Astrocyte of the cerebellum (primary cell): ENCODE measurements at regions not wholly inside any gene's neighbourhood (a gene's known extent, or its start where the extent isn't known, plus 50 kb on each side); places are given as distances from the start of the nearest gene placed in this dataset.

Source experiments
- DNase-seq: peaks from one replicate; pipeline ENCODE4 v3.0.0-alpha.2; 2011; ENCODE audit warnings: low read depth
- H3K4me3 ChIP-seq: 2 replicates; pipeline ENCODE4 v1.5.1; 2011; ENCODE audit warnings: mild to moderate bottlenecking, low read depth, low read length, moderate library complexity
- CTCF ChIP-seq: IDR thresholded peaks from 2 replicates; pipeline ENCODE4 v1.5.1; 2012; ENCODE audit warnings: low read length, low read depth, moderate library complexity, mild to moderate bottlenecking; ENCODE audit errors: missing control alignments
- in situ Hi-C: cut with HindIII; loops from 2 replicates; pipeline ENCODE4 v1.10.0; 2017; ENCODE audit warnings: low sequenced_read_pairs

GRCh38 chr7:42448901-42449300, 211.9 kb upstream of the GLI3 start:
- no peak overlapping the region for H3K4me3 ChIP-seq
- DNase-seq: no peak
- in situ Hi-C loops: no loop called here
- no peak for TF ChIP-seq CTCF

- DNase-seq: no peak
- H3K4me3 ChIP-seq: no peak overlapping the region
- in situ Hi-C loops: no loop called here
- TF ChIP-seq CTCF: no peak
Measured at GRCh38 chr7:42445691-42446090, 208.7 kb upstream of the GLI3 start.

- H3K4me3 ChIP-seq: no peak overlapping the region
- in situ Hi-C loops: no loop called here
- TF ChIP-seq CTCF: no peak
- DNase-seq: no peak
Measured at GRCh38 chr7:42440951-42441350, 203.9 kb upstream of the GLI3 start.

- no peak for DNase-seq
- in situ Hi-C loops: no loop called here
- no peak for TF ChIP-seq CTCF
- H3K4me3 ChIP-seq: no peak overlapping the region
Measured at GRCh38 chr7:42432644-42433043, 195.6 kb upstream of the GLI3 start.

GRCh38 chr7:42431873-42432272, 194.9 kb upstream of the GLI3 start:
- DNase-seq: no peak
- TF ChIP-seq CTCF: no peak
- in situ Hi-C loops: no loop called here
- H3K4me3 ChIP-seq: no peak overlapping the region

GRCh38 chr7:42429339-42429738, 192.3 kb upstream of the GLI3 start:
- DNase-seq: no peak
- TF ChIP-seq CTCF: no peak
- no peak overlapping the region for H3K4me3 ChIP-seq
- in situ Hi-C loops: no loop called here

GRCh38 chr7:42426163-42426562, 189.2 kb upstream of the GLI3 start:
- no peak overlapping the region for H3K4me3 ChIP-seq
- no peak for DNase-seq
- TF ChIP-seq CTCF: no peak
- in situ Hi-C loops: no loop called here
